ENCODE measurements at regions not wholly inside any gene's neighbourhood (a gene's known extent, or its start where the extent isn't known, plus 50 kb on each side); places are given as distances from the start of the nearest gene placed in this dataset.

GRCh38 chr5:58143181-58143580, 316.7 kb downstream of the PLK2 start:
- TF ChIP-seq CTCF (IDR thresholded peaks at IDR 0.05; ENCODE audit: low read length) (no peak), EZH2 (IDR thresholded peaks at IDR 0.05; ENCODE audit: borderline replicate concordance, low read length) (no peak)
